ENCODE measurements at regions not wholly inside any gene's neighbourhood (a gene's known extent, or its start where the extent isn't known, plus 50 kb on each side); places are given as distances from the start of the nearest gene placed in this dataset.

DNA sequence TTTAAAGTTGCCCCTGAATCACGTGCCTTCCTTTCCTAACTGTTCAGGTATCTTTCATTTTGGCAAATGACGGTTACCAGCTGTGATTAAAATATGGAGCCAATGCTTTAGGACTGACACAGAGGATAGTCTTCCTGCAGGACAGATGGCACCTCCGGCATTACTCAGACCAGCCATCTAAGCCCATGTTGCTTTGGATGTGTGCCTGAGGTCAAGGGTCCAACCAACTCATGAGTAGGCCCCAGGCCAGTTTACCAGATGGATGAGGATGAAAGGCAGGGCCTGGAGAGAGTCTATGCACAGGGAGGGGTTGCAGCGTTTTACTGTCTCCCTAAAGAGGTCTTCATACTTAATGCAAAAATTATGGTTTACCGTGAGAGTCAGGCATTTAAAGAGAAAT is 174.0 kb upstream of the GATB start:
- Histone ChIP-seq H3K4me3 (ENCODE audit: low read length in 3 of 3) (no peak overlapping the region), H3K9me3 (ENCODE audit: control insufficient read depth in 3 of 3, low read length in 3 of 3) (no peaks in the 10 kb centered on the region), H3K27me3 (ENCODE audit: control insufficient read depth in 3 of 3, insufficient read depth in 3 of 3, low read length in 3 of 3) (no peaks in the 10 kb centered on the region), H3K27ac (ENCODE audit: low read depth, low read length) (no peak overlapping the region), H3K36me3 (ENCODE audit: control insufficient read depth in 3 of 3, insufficient read depth in 3 of 3, low read length in 3 of 3) (no peaks in the 10 kb centered on the region), H3K4me1 (ENCODE audit: control insufficient read depth in 3 of 3, insufficient read depth in 3 of 3, low read length in 3 of 3) (no peaks in the 10 kb centered on the region), H3K9ac (ENCODE audit: low read depth in 1 of 3, low read length in 3 of 3) (no peak overlapping the region)

- no peak overlapping the region for H3K9ac ChIP-seq (ENCODE audit: low read depth in 1 of 3, low read length in 3 of 3)
- H3K9me3 ChIP-seq (ENCODE audit: control insufficient read depth in 3 of 3, low read length in 3 of 3) = no peaks in the 10 kb centered on the region
- H3K4me3 ChIP-seq (ENCODE audit: low read length in 3 of 3) = no peak overlapping the region
- no peak overlapping the region for H3K27ac ChIP-seq (ENCODE audit: low read depth, low read length)
- no peaks in the 10 kb centered on the region for H3K27me3 ChIP-seq (ENCODE audit: control insufficient read depth in 3 of 3, insufficient read depth in 3 of 3, low read length in 3 of 3)
- H3K4me1 ChIP-seq (ENCODE audit: control insufficient read depth in 3 of 3, insufficient read depth in 3 of 3, low read length in 3 of 3) = no peaks in the 10 kb centered on the region
- H3K36me3 ChIP-seq (ENCODE audit: control insufficient read depth in 3 of 3, insufficient read depth in 3 of 3, low read length in 3 of 3) = no peaks in the 10 kb centered on the region
These were observed 172.5 kb upstream of the GATB start for GRCh38 chr4:151933122-151933827.

GRCh38 chr4:151931563-151931962 is 170.8 kb upstream of the GATB start:
- no peaks in the 10 kb centered on the region for H3K9me3 ChIP-seq (ENCODE audit: control insufficient read depth in 3 of 3, low read length in 3 of 3)

DNA sequence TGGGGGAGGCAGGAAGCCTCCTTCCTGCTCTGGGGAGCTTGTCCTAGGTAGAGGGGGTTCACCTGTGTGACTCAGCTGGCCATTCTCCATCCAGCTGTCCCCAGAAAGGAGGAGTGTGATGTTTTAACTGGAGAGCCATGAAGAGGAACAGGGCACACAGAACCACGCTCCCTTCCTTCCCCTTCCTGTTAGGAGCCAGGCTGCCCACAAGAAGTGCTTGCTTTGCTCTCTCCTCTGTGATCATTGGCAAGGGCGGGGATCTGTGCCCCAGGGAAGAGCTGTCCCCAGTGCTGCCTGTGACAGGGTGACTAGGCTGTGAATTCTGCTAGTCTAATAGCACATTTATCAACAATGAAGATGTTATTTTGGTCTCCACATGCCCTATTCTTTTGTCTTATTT is 169.6 kb upstream of the GATB start:
- Histone ChIP-seq H3K9ac (ENCODE audit: low read depth in 1 of 3, low read length in 3 of 3) (no peak overlapping the region), H3K4me1 (ENCODE audit: control insufficient read depth in 3 of 3, insufficient read depth in 3 of 3, low read length in 3 of 3) (no peaks in the 10 kb centered on the region), H3K36me3 (ENCODE audit: control insufficient read depth in 3 of 3, insufficient read depth in 3 of 3, low read length in 3 of 3) (no peaks in the 10 kb centered on the region), H3K27me3 (ENCODE audit: control insufficient read depth in 3 of 3, insufficient read depth in 3 of 3, low read length in 3 of 3) (peaks cover 0 to 2% (median 0%) of the 10 kb centered on the region in 3 donors), H3K9me3 (ENCODE audit: control insufficient read depth in 3 of 3, low read length in 3 of 3) (no peaks in the 10 kb centered on the region), H3K4me3 (ENCODE audit: low read length in 3 of 3) (no peak overlapping the region), H3K27ac (ENCODE audit: low read depth, low read length) (no peak overlapping the region)

More at GRCh38 chr4:151931563-151931962, 170.8 kb upstream of the GATB start:
- H3K36me3 ChIP-seq (ENCODE audit: control insufficient read depth in 3 of 3, insufficient read depth in 3 of 3, low read length in 3 of 3) = no peaks in the 10 kb centered on the region
- no peak overlapping the region for H3K27ac ChIP-seq (ENCODE audit: low read depth, low read length)
- H3K9ac ChIP-seq (ENCODE audit: low read depth in 1 of 3, low read length in 3 of 3) = no peak overlapping the region
- H3K4me1 ChIP-seq (ENCODE audit: control insufficient read depth in 3 of 3, insufficient read depth in 3 of 3, low read length in 3 of 3) = no peaks in the 10 kb centered on the region
- H3K27me3 ChIP-seq (ENCODE audit: control insufficient read depth in 3 of 3, insufficient read depth in 3 of 3, low read length in 3 of 3) = peaks cover 0 to 2% (median 0%) of the 10 kb centered on the region in 3 donors
- H3K4me3 ChIP-seq (ENCODE audit: low read length in 3 of 3) = no peak overlapping the region

DNA sequence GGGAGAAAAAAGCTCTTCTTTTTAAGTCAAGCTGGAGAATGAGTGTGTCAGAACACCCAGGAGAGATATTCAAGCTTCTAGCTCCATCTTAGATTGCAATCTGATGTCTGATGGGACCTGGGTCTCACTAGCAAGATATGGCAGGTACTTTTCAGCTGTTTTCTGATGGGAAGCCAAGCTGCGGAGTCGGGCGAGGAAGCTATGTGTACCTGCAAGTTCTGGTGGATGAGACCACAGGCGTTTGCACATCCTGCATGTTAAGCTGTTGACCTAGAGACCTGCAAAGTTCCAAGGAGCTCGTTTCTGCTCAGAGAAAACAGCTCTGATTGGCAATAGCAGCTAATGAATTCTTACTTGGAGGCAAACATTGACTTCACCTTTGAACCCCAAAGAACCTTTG is 167.3 kb upstream of the GATB start:
- Histone ChIP-seq H3K4me1 (ENCODE audit: control insufficient read depth in 3 of 3, insufficient read depth in 3 of 3, low read length in 3 of 3) (no peaks in the 10 kb centered on the region), H3K27me3 (ENCODE audit: control insufficient read depth in 3 of 3, insufficient read depth in 3 of 3, low read length in 3 of 3) (peaks cover 0 to 2% (median 0%) of the 10 kb centered on the region in 3 donors), H3K4me3 (ENCODE audit: low read length in 3 of 3) (no peak overlapping the region), H3K27ac (ENCODE audit: low read depth, low read length) (no peak overlapping the region), H3K9me3 (ENCODE audit: control insufficient read depth in 3 of 3, low read length in 3 of 3) (no peaks in the 10 kb centered on the region), H3K36me3 (ENCODE audit: control insufficient read depth in 3 of 3, insufficient read depth in 3 of 3, low read length in 3 of 3) (no peaks in the 10 kb centered on the region), H3K9ac (ENCODE audit: low read depth in 1 of 3, low read length in 3 of 3) (no peak overlapping the region)

DNA sequence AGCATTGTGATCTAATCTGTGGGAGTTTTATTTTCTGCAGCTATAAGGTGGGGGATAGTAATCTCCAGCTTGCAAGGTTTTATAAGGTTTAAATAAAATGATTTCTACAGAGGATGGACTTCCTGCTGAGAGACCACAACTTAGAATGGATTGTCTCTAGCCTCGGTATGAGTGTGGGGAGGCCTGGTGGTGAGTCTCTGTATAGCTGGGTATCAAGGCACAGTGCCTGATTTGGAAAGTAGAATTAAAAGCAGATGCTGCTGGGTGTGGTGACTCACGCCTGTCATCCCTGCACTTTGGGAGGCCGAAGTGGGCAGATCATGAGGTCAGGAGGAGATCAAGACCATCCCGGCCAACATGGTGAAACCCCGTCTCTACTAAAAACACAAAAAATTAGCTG is 162.0 kb upstream of the GATB start:
- Histone ChIP-seq H3K27ac (ENCODE audit: low read depth, low read length) (no peak overlapping the region), H3K36me3 (ENCODE audit: control insufficient read depth in 3 of 3, insufficient read depth in 3 of 3, low read length in 3 of 3) (no peaks in the 10 kb centered on the region), H3K4me3 (ENCODE audit: low read length in 3 of 3) (no peak overlapping the region), H3K9ac (ENCODE audit: low read depth in 1 of 3, low read length in 3 of 3) (no peak overlapping the region), H3K27me3 (ENCODE audit: control insufficient read depth in 3 of 3, insufficient read depth in 3 of 3, low read length in 3 of 3) (peaks cover 0 to 2% (median 0%) of the 10 kb centered on the region in 3 donors), H3K9me3 (ENCODE audit: control insufficient read depth in 3 of 3, low read length in 3 of 3) (no peaks in the 10 kb centered on the region), H3K4me1 (ENCODE audit: control insufficient read depth in 3 of 3, insufficient read depth in 3 of 3, low read length in 3 of 3) (no peaks in the 10 kb centered on the region)

DNA sequence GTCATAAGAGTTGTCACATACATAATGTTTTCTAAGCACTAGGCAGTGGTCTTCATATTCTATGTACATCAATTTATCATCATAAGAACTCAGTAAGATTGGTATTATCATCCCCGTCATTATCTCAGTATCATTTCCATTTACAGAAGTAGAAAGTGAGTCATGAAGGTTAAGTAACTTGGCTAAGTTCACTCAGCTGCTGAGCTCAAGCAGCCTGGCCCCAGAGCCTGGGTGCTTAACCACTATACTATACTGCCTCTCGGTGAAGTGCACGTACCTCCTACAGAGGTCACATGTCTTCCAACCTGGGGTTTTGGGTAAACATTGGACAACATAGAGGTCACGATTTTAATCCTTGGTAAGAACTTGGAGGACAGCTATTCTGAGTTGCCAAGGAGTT is 161.5 kb upstream of the GATB start:
- Histone ChIP-seq H3K36me3 (ENCODE audit: control insufficient read depth in 3 of 3, insufficient read depth in 3 of 3, low read length in 3 of 3) (no peaks in the 10 kb centered on the region), H3K9me3 (ENCODE audit: control insufficient read depth in 3 of 3, low read length in 3 of 3) (no peaks in the 10 kb centered on the region), H3K4me1 (ENCODE audit: control insufficient read depth in 3 of 3, insufficient read depth in 3 of 3, low read length in 3 of 3) (no peaks in the 10 kb centered on the region), H3K9ac (ENCODE audit: low read depth in 1 of 3, low read length in 3 of 3) (no peak overlapping the region), H3K4me3 (ENCODE audit: low read length in 3 of 3) (no peak overlapping the region), H3K27me3 (ENCODE audit: control insufficient read depth in 3 of 3, insufficient read depth in 3 of 3, low read length in 3 of 3) (no peaks in the 10 kb centered on the region), H3K27ac (ENCODE audit: low read depth, low read length) (no peak overlapping the region)

- Histone ChIP-seq H3K27me3 (ENCODE audit: control insufficient read depth in 3 of 3, insufficient read depth in 3 of 3, low read length in 3 of 3) (no peaks in the 10 kb centered on the region), H3K36me3 (ENCODE audit: control insufficient read depth in 3 of 3, insufficient read depth in 3 of 3, low read length in 3 of 3) (no peaks in the 10 kb centered on the region), H3K9ac (ENCODE audit: low read depth in 1 of 3, low read length in 3 of 3) (no peak overlapping the region), H3K4me3 (ENCODE audit: low read length in 3 of 3) (no peak overlapping the region), H3K27ac (ENCODE audit: low read depth, low read length) (no peak overlapping the region), H3K4me1 (ENCODE audit: control insufficient read depth in 3 of 3, insufficient read depth in 3 of 3, low read length in 3 of 3) (no peaks in the 10 kb centered on the region), H3K9me3 (ENCODE audit: control insufficient read depth in 3 of 3, low read length in 3 of 3) (no peaks in the 10 kb centered on the region)
These were observed 161.0 kb upstream of the GATB start for GRCh38 chr4:151921811-151922210.

DNA sequence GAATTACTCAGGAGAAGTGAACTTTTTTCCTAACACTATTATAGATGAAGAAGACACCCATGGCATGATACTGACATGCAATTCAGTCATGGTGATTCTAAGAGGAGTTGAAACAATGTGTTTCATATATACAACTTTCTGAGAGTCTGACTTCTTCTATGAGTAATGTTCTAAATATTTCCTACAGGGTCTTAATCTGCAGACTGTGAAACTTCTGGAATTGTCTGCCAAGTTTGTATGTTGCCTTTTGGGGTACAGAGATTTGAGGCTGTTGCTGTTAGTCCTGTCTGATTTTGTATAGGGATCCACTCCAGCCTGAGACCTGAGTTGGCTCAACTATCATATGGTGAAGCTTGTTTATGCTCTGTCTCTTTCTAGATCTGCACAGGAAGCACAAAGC is 160.6 kb upstream of the GATB start:
- H3K4me1 ChIP-seq (ENCODE audit: control insufficient read depth in 3 of 3, insufficient read depth in 3 of 3, low read length in 3 of 3) = no peaks in the 10 kb centered on the region
- no peak overlapping the region for H3K27ac ChIP-seq (ENCODE audit: low read depth, low read length)
- no peak overlapping the region for H3K9ac ChIP-seq (ENCODE audit: low read depth in 1 of 3, low read length in 3 of 3)
- H3K9me3 ChIP-seq (ENCODE audit: control insufficient read depth in 3 of 3, low read length in 3 of 3) = no peaks in the 10 kb centered on the region
- H3K4me3 ChIP-seq (ENCODE audit: low read length in 3 of 3) = no peak overlapping the region
- no peaks in the 10 kb centered on the region for H3K27me3 ChIP-seq (ENCODE audit: control insufficient read depth in 3 of 3, insufficient read depth in 3 of 3, low read length in 3 of 3)
- H3K36me3 ChIP-seq (ENCODE audit: control insufficient read depth in 3 of 3, insufficient read depth in 3 of 3, low read length in 3 of 3) = no peaks in the 10 kb centered on the region

DNA sequence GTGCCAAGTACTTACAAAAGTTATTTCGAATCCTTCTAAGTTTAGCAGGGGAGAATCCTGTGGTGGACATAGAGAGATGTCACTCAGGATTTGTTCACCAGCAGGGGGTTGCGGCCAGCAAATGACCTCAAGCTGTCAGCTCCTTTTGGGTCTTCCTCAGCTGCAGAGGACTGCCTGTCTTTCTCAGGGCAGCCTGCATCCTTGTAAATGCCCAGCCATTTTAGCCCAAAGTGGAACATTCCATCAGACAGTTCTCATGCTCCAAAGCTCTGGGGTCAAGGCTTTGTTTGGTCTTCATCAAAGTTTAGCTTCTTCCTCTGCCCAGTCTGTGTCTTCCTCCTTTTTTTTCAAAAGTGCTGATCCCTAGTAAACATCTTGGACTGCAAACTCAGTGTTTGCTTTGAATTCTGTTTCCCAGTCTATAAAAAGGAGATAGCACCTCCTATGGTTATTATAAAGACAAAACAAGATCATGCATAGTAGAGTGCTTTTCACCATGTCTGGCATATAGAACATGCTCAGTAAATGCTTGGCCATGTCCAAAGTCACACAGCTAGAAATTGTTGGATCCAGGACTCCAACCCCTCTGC is 156.4 kb upstream of the GATB start:
- H3K27ac ChIP-seq (ENCODE audit: low read depth, low read length) = no peak overlapping the region
- no peaks in the 10 kb centered on the region for H3K9me3 ChIP-seq (ENCODE audit: control insufficient read depth in 3 of 3, low read length in 3 of 3)
- no peaks in the 10 kb centered on the region for H3K27me3 ChIP-seq (ENCODE audit: control insufficient read depth in 3 of 3, insufficient read depth in 3 of 3, low read length in 3 of 3)
- H3K4me1 ChIP-seq (ENCODE audit: control insufficient read depth in 3 of 3, insufficient read depth in 3 of 3, low read length in 3 of 3) = no peaks in the 10 kb centered on the region
- H3K36me3 ChIP-seq (ENCODE audit: control insufficient read depth in 3 of 3, insufficient read depth in 3 of 3, low read length in 3 of 3) = no peaks in the 10 kb centered on the region
- no peak overlapping the region for H3K9ac ChIP-seq (ENCODE audit: low read depth in 1 of 3, low read length in 3 of 3)
- H3K4me3 ChIP-seq (ENCODE audit: low read length in 3 of 3) = no peak overlapping the region
